Hepatocyte (in vitro differentiated cells): ENCODE measurements at regions not wholly inside any gene's neighbourhood (a gene's known extent, or its start where the extent isn't known, plus 50 kb on each side); places are given as distances from the start of the nearest gene placed in this dataset.

ENCODE experiments used
- CTCF ChIP-seq: fragments of 200-600 bp; sonication (generic); IDR thresholded peaks from 2 replicates; pipeline ENCODE4 v1.5.1; 2016; ENCODE audit warnings: antibody characterized with exemption, mild to moderate bottlenecking; ENCODE audit not compliant: poor library complexity
- EZH2 ChIP-seq: fragments of 200-600 bp; sonication (generic); IDR thresholded peaks from 2 replicates; pipeline ENCODE4 v1.6.1; 2016; ENCODE audit warnings: antibody characterized with exemption, mild to moderate bottlenecking, borderline replicate concordance
- EZH2phosphoT487 ChIP-seq: fragments of 200-600 bp; sonication (generic); IDR thresholded peaks from one replicate; pipeline ENCODE4 v1.6.1; 2018; ENCODE audit warnings: antibody characterized with exemption, mild to moderate bottlenecking, low read depth, moderate library complexity; ENCODE audit not compliant: unreplicated experiment, severe bottlenecking

DNA sequence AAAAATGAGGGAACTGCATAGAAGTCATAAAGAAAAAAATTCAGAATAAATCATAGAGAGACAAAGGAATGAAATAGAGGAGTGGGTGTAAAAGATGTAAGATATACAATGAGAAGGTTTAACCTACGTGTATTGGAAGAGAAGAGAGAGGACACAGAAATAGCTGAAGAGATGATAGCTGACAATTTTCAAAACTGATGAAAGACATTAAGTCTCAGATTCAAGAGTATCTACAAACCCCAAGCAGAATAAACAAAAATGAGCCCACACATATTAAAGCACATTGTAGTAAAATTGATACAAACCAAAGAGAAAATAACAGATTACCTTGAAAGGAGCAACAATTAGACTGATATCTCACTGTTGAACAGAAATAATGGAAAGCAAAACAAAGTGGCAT is 107.9 kb upstream of the PRNP start:
- TF ChIP-seq CTCF (no peak), EZH2 (no peak), EZH2phosphoT487 (no peak)
